Prostate gland (tissue), 2 donors: ENCODE measurements at regions not wholly inside any gene's neighbourhood (a gene's known extent, or its start where the extent isn't known, plus 50 kb on each side); places are given as distances from the start of the nearest gene placed in this dataset.

Source experiments
- DNase-seq: peaks from one replicate; pipeline ENCODE4 v3.0.0-alpha.2; 2019; ENCODE audit warnings: low spot score
- H3K27ac ChIP-seq, 2 donors: fragments of 200-600 bp; sonication (generic); 2 replicates each; pipeline ENCODE4 v1.5.1; 2017 to 2019
- H3K27me3 ChIP-seq: fragments of 200-600 bp; sonication (generic); replicated peaks from 2 replicates; pipeline ENCODE4 v1.5.1; 2019; ENCODE audit not compliant: insufficient read depth
- H3K36me3 ChIP-seq, 2 donors: fragments of 200-600 bp; sonication (generic); 1 replicate in 1 of 2; 2 replicates in 1 of 2; pipeline versions ENCODE4 v1.5.1 to v1.8.1; 2017 to 2019
- H3K4me1 ChIP-seq: fragments of 200-600 bp; sonication (generic); replicated peaks from 2 replicates; pipeline ENCODE4 v1.5.1; 2019
- H3K4me3 ChIP-seq, 2 donors: fragments of 200-600 bp; sonication (generic); 2 replicates each; pipeline ENCODE4 v1.5.1; 2017 to 2019
- H3K9me3 ChIP-seq: fragments of 200-600 bp; sonication (generic); 2 replicates; pipeline ENCODE4 v1.5.1; 2017
- POLR2A ChIP-seq: fragments of 450-650 bp; IDR thresholded peaks from one replicate; pipeline ENCODE4 v1.6.1; 2016; ENCODE audit warnings: antibody characterized with exemption, mild to moderate bottlenecking
- POLR2AphosphoS5 ChIP-seq: sonication (generic); formaldehyde crosslinking; IDR thresholded peaks from one replicate; pipeline ENCODE4 v1.6.1; 2017; ENCODE audit warnings: antibody characterized with exemption
- WGBS: methylation state at CpG from one replicate; pipeline ENCODE4 v1.1.5; 2018; 5-methylcytosine and 5-hydroxymethylcytosine counted together
- intact Hi-C: fragments of 100-400 bp; cut with DNase I; formaldehyde crosslinking; loops from one replicate; pipeline ENCODE4 v1.14.2; 2022
- TF ChIP-seq, protein P1 (sequence below), 4 experiments: fragments of 200-600 bp in 2 of 4; fragments of 450-650 bp in 2 of 4; sonication (generic) in 2 of 4; IDR thresholded peaks; 1 replicate in 3 of 4; 2 replicates in 1 of 4; pipeline ENCODE4 v1.5.1; 2016 to 2019; ENCODE audit warnings: antibody characterized with exemption in 4 of 4, mild to moderate bottlenecking in 2 of 4, moderate library complexity in 2 of 4

DNA sequence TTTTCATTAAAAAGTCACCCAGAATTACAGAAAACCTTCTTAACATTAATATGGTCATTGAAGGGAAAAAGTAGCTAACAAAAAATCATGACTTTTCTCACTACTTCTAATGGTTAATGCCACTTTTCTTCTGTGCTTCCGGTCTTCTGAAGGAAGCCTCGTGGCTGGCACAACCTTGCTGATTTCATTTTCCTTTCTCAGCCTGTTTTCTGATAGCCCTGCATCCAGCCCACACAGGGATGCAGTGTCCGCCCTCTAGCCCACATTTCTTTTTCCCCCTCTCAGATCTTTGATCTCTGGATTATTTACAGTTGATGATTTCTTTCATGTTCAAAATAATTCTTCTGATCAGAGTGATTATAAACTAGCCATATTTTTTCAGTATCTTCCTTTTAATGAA lies 655.4 kb upstream of the EPHA7 start:
- no peak overlapping the region for H3K4me3 ChIP-seq
- H3K4me1 ChIP-seq, result no peaks in the 10 kb centered on the region
- WGBS, result 70% methylated on average over 3 of the region's 3 CpGs
- H3K27ac ChIP-seq, result no peak overlapping the region
- H3K27me3 ChIP-seq, result no peaks in the 10 kb centered on the region
- no peaks in the 10 kb centered on the region for H3K9me3 ChIP-seq
- intact Hi-C loops, result loop anchor here (10.0 kb wide), 1 partner anchor 650 kb away; no protein-coding TSS in a partner anchor
- H3K36me3 ChIP-seq, result no peaks in the 10 kb centered on the region
- TF ChIP-seq POLR2A (no peak), POLR2AphosphoS5 (no peak)
- TF ChIP-seq, protein P1, sequence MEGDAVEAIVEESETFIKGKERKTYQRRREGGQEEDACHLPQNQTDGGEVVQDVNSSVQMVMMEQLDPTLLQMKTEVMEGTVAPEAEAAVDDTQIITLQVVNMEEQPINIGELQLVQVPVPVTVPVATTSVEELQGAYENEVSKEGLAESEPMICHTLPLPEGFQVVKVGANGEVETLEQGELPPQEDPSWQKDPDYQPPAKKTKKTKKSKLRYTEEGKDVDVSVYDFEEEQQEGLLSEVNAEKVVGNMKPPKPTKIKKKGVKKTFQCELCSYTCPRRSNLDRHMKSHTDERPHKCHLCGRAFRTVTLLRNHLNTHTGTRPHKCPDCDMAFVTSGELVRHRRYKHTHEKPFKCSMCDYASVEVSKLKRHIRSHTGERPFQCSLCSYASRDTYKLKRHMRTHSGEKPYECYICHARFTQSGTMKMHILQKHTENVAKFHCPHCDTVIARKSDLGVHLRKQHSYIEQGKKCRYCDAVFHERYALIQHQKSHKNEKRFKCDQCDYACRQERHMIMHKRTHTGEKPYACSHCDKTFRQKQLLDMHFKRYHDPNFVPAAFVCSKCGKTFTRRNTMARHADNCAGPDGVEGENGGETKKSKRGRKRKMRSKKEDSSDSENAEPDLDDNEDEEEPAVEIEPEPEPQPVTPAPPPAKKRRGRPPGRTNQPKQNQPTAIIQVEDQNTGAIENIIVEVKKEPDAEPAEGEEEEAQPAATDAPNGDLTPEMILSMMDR (IDR thresholded peaks at IDR 0.05), result no peak
- no peak for DNase-seq

DNA sequence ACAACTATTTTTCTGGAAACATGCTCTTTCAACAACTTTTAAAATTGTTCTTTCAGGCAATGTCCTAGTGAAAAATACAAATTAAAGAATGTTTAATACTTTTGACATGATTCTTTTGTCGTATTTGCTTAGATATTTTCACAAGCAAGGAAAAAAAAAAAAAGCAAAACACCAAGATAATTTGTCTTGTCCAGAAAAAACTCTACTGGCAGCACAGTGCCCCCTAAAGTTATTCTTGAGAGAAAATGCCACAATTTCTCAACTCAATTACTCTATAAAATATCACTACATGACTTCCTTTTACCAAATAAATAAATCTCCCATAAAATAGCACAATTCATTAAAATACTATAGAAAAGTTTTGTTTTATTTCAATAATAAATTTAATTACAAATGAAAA lies 652.5 kb upstream of the EPHA7 start:
- Histone ChIP-seq H3K27ac (no peak overlapping the region), H3K36me3 (no peaks in the 10 kb centered on the region), H3K4me1 (no peaks in the 10 kb centered on the region), H3K9me3 (no peaks in the 10 kb centered on the region), H3K27me3 (no peaks in the 10 kb centered on the region), H3K4me3 (no peak overlapping the region)
- no peak for DNase-seq
- 9% methylated on average over 1 of the region's 1 CpG for WGBS
- no peak for TF ChIP-seq POLR2A
- intact Hi-C loops, result loop anchor here (10.0 kb wide), 1 partner anchor 647 kb away; no protein-coding TSS in a partner anchor

DNA sequence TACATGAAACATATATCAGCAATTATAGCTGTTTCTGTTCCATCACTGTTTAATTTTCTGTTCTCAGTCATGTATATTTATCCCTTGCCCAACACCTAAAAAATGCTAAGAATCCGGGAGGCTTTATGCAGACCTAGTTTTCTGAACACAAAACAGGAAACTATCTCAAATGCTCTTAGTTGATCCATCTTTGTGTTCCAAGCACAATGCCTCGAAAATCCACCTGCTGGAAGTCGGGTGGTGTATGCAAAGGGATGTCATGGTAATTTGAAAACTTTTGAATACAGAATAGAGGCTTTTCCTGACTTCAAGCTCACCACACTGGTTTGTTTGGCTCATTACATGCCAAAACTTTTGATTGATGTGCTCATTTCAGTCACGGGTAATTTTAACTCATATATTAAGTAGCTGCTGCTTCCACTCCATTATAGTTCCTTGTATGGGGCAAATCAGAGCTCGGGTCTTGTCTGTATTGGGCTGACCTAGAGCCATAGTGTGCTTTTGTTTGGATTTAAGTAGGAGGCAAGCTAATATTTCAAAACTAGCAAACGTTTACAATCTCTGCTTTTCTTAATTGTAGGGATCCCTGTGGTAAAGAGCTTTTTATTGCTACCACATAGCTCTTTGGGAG lies 646.5 kb upstream of the EPHA7 start:
- TF ChIP-seq POLR2AphosphoS5, result no peak
- TF ChIP-seq POLR2A, result no peak
- TF ChIP-seq, protein P1 (IDR thresholded peaks at IDR 0.05), result no peak
- Histone ChIP-seq H3K4me3 (no peak overlapping the region), H3K9me3 (no peaks in the 10 kb centered on the region), H3K4me1 (no peaks in the 10 kb centered on the region), H3K36me3 (no peaks in the 10 kb centered on the region), H3K27me3 (no peaks in the 10 kb centered on the region), H3K27ac (no peak overlapping the region)
- intact Hi-C loops, result no loop called here
- WGBS, result 42% methylated on average over 6 of the region's 6 CpGs
- no peak for DNase-seq

DNA sequence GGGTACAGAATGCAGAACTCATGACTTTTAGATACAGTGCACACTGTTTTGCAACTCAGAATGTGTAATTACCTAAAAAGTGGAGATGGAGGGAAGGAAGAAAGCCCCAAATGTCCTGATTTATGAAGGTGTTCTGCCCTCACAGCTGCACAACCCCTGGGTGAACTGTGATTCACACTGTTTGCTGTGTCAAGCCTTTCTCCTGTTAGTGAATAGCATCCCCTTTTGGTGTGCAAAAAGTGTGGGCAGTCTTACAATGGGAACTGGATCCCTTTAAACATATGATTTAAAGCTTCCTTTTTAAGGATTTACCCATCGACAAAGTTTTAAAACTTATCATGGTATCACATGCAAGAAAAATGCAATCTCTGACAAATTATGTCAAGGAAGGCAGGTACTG lies 633.4 kb upstream of the EPHA7 start:
- Histone ChIP-seq H3K9me3 (no peaks in the 10 kb centered on the region), H3K36me3 (no peaks in the 10 kb centered on the region), H3K4me1 (no peaks in the 10 kb centered on the region), H3K27me3 (no peaks in the 10 kb centered on the region), H3K4me3 (no peak overlapping the region), H3K27ac (no peak overlapping the region)
- TF ChIP-seq, protein P1 (IDR thresholded peaks at IDR 0.05), result peak in 1 of 4 experiments; percentile 39
- no peak for TF ChIP-seq POLR2A
- DNase-seq, result no peak
- WGBS, result 7% methylated on average over 1 of the region's 1 CpG
- intact Hi-C loops, result no loop called here

DNA sequence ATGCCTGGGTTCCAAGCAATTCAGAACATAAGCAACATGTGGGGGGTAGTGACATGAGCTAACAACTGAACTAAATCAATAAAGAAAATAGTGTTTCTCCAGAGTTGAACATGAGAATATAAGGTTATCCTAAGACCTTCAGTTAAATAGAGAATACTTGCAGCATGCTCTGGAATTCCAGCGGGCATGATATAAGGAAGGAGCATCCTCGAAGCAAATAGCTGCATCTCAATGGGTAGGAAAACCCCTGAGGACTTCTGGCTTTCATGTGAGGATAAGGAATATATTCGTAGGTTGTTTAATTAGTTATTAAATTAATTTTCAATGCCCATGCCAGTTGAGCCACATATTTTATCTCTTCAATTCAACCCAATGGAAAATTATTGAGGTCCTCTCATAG lies 631.2 kb upstream of the EPHA7 start:
- TF ChIP-seq POLR2A, result no peak
- TF ChIP-seq POLR2AphosphoS5, result no peak
- TF ChIP-seq, protein P1 (IDR thresholded peaks at IDR 0.05), result no peak
- Histone ChIP-seq H3K27ac (no peak overlapping the region), H3K4me1 (peaks cover 3% of the 10 kb centered on the region), H3K27me3 (no peaks in the 10 kb centered on the region), H3K9me3 (no peaks in the 10 kb centered on the region), H3K4me3 (no peak overlapping the region), H3K36me3 (no peaks in the 10 kb centered on the region)
- DNase-seq, result no peak
- intact Hi-C loops, result no loop called here
- WGBS, result 96% methylated on average over 3 of the region's 3 CpGs
